ENCODE measurements at regions not wholly inside any gene's neighbourhood (a gene's known extent, or its start where the extent isn't known, plus 50 kb on each side); places are given as distances from the start of the nearest gene placed in this dataset.

- intact Hi-C loops (cut with micrococcal nuclease; ENCODE audit: unreplicated experiment): loop anchor here (10.0 kb wide), 1 partner anchor 141 kb away; no protein-coding TSS in a partner anchor
- POLR2A ChIA-PET: no interaction called here
- no peaks in the 10 kb centered on the region for H3K4me1 ChIP-seq (ENCODE audit: control insufficient read depth, insufficient read depth, low read length)
- no peaks in the 10 kb centered on the region for H3K27me3 ChIP-seq (ENCODE audit: control insufficient read depth, insufficient read depth, low read length)
- no peak for TF ChIP-seq POLR2AphosphoS5 (IDR thresholded peaks at IDR 0.05; ENCODE audit: low read depth, low read length)
- no peak for TF ChIP-seq SIN3A (IDR thresholded peaks at IDR 0.05; ENCODE audit: borderline replicate concordance, insufficient read depth, low read depth, low read length)
- TF ChIP-seq CTCF (IDR thresholded peaks at IDR 0.05): no peak
- no peak for TF ChIP-seq REST (IDR thresholded peaks at IDR 0.05; ENCODE audit: insufficient read depth in 1 of 2, low read depth in 2 of 2, low read length in 1 of 2)
- TF ChIP-seq TCF7L2 (IDR thresholded peaks at IDR 0.05; ENCODE audit: low read depth, low read length): no peak
- in situ Hi-C loops (cut with HindIII; ENCODE audit: low pct_unique_long_range_greater_than_20kb, low sequenced_read_pairs): no loop called here
- no peak overlapping the region for H3K4me3 ChIP-seq (ENCODE audit: low read depth in 2 of 2, low read length in 2 of 2)
- no TSS peak for BruUV-seq (replicated peaks)
- no peak overlapping the region for H3K27ac ChIP-seq (ENCODE audit: low read length)
- no peaks in the 10 kb centered on the region for H3K36me3 ChIP-seq (ENCODE audit: control insufficient read depth, insufficient read depth, low read length)
- CTCF ChIA-PET: no interaction called here
- DNase-seq (ENCODE audit: low read depth, low spot score) (no peak), ATAC-seq (no peak)
- no peaks in the 10 kb centered on the region for H3K9me3 ChIP-seq (ENCODE audit: control insufficient read depth, insufficient read depth, low read depth, low read length)
Measured at GRCh38 chr1:4055294-4055967, 155.4 kb upstream of the C1orf174 start.

GRCh38 chr1:4056422-4056821, 156.3 kb upstream of the C1orf174 start:
- DNase-seq (ENCODE audit: low read depth, low spot score) (no peak), ATAC-seq (no peak)
- Histone ChIP-seq H3K4me1 (ENCODE audit: control insufficient read depth, insufficient read depth, low read length) (no peaks in the 10 kb centered on the region), H3K27ac (ENCODE audit: low read length) (no peak overlapping the region), H3K9me3 (ENCODE audit: control insufficient read depth, insufficient read depth, low read depth, low read length) (no peaks in the 10 kb centered on the region), H3K36me3 (ENCODE audit: control insufficient read depth, insufficient read depth, low read length) (no peaks in the 10 kb centered on the region), H3K4me3 (ENCODE audit: low read depth in 2 of 2, low read length in 2 of 2) (no peak overlapping the region), H3K27me3 (ENCODE audit: control insufficient read depth, insufficient read depth, low read length) (no peaks in the 10 kb centered on the region)
- in situ Hi-C loops (cut with HindIII; ENCODE audit: low pct_unique_long_range_greater_than_20kb, low sequenced_read_pairs) (no loop called here), intact Hi-C loops (cut with micrococcal nuclease; ENCODE audit: unreplicated experiment) (loop anchor here (10.0 kb wide), 1 partner anchor 142 kb away; no protein-coding TSS in a partner anchor)
- ChIA-PET CTCF (no interaction called here), POLR2A (no interaction called here)
- TF ChIP-seq SIN3A (IDR thresholded peaks at IDR 0.05; ENCODE audit: borderline replicate concordance, insufficient read depth, low read depth, low read length) (no peak), POLR2AphosphoS5 (IDR thresholded peaks at IDR 0.05; ENCODE audit: low read depth, low read length) (no peak), CTCF (IDR thresholded peaks at IDR 0.05) (no peak), REST (IDR thresholded peaks at IDR 0.05; ENCODE audit: insufficient read depth in 1 of 2, low read depth in 2 of 2, low read length in 1 of 2) (no peak), TCF7L2 (IDR thresholded peaks at IDR 0.05; ENCODE audit: low read depth, low read length) (no peak)
- BruUV-seq (replicated peaks): no TSS peak

Data from Panc1 (cell line).